MM.1S (cell line): ENCODE measurements at regions not wholly inside any gene's neighbourhood (a gene's known extent, or its start where the extent isn't known, plus 50 kb on each side); places are given as distances from the start of the nearest gene placed in this dataset.

Experiments used
- DNase-seq: peaks from one replicate; pipeline ENCODE4 v3.0.0-alpha.2; 2015
- H2AFZ ChIP-seq: fragments of 300-600 bp; sonication (generic); 2 replicates; pipeline ENCODE4 v1.6.0; 2016; ENCODE audit warnings: antibody characterized with exemption, low read length
- H3F3A ChIP-seq: fragments of 300-600 bp; sonication (generic); 2 replicates; pipeline ENCODE4 v1.6.1; 2016; ENCODE audit warnings: mild to moderate bottlenecking, antibody characterized with exemption, low read length, moderate library complexity, mixed read lengths; ENCODE audit not compliant: insufficient read depth
- H3K27ac ChIP-seq: fragments of 300-600 bp; sonication (generic); 2 replicates; pipeline ENCODE4 v1.5.1; 2016; ENCODE audit warnings: mild to moderate bottlenecking, low read length
- H3K27me3 ChIP-seq: fragments of 300-600 bp; sonication (generic); replicated peaks from 2 replicates; pipeline ENCODE4 v1.6.0; 2016; ENCODE audit warnings: low read length; ENCODE audit not compliant: insufficient read depth
- H3K36me3 ChIP-seq: fragments of 300-600 bp; sonication (generic); replicated peaks from 2 replicates; pipeline ENCODE4 v1.6.1; 2016; ENCODE audit warnings: mild to moderate bottlenecking, low read length, mixed read lengths; ENCODE audit not compliant: insufficient read depth
- H3K4me1 ChIP-seq: fragments of 300-600 bp; sonication (generic); 2 replicates; pipeline ENCODE4 v1.6.1; 2016; ENCODE audit warnings: low read length, mixed read lengths
- H3K4me2 ChIP-seq: fragments of 300-600 bp; sonication (generic); 2 replicates; pipeline ENCODE4 v1.6.0; 2016; ENCODE audit warnings: low read depth, low read length
- H3K4me3 ChIP-seq: fragments of 300-600 bp; sonication (generic); 2 replicates; pipeline ENCODE4 v1.5.1; 2016; ENCODE audit warnings: low read length, mixed read lengths
- H3K79me2 ChIP-seq: fragments of 300-600 bp; sonication (generic); 2 replicates; pipeline ENCODE4 v1.6.1; 2016; ENCODE audit warnings: mixed run types, low read length, mixed read lengths
- H3K9ac ChIP-seq: fragments of 300-600 bp; sonication (generic); 2 replicates; pipeline ENCODE4 v1.6.1; 2016; ENCODE audit warnings: low read length, mixed read lengths
- H3K9me2 ChIP-seq: fragments of 300-600 bp; sonication (generic); replicated peaks from 2 replicates; pipeline ENCODE4 v1.6.1; 2016; ENCODE audit warnings: mild to moderate bottlenecking, low read length, mixed read lengths; ENCODE audit not compliant: insufficient read depth
- H3K9me3 ChIP-seq: fragments of 300-600 bp; sonication (generic); replicated peaks from 2 replicates; pipeline ENCODE4 v1.6.1; 2016; ENCODE audit warnings: mild to moderate bottlenecking, low read length, mixed read lengths; ENCODE audit not compliant: insufficient read depth
- H4K20me1 ChIP-seq: fragments of 300-600 bp; sonication (generic); 2 replicates; pipeline ENCODE4 v1.6.1; 2016; ENCODE audit warnings: mild to moderate bottlenecking, low read length, moderate library complexity, mixed read lengths; ENCODE audit not compliant: insufficient read depth
- CTCF ChIP-seq: fragments of 300-600 bp; sonication (generic); IDR thresholded peaks from 2 replicates; pipeline ENCODE4 v1.5.1; 2016; ENCODE audit warnings: antibody characterized with exemption, low read length, mixed read lengths
- EZH2 ChIP-seq: fragments of 300-600 bp; sonication (generic); optimal IDR thresholded peaks from 2 replicates; pipeline ENCODE3; 2017; ENCODE audit warnings: low read depth, mild to moderate bottlenecking, antibody characterized with exemption, low read length, mixed read lengths
- EZH2phosphoT487 ChIP-seq: fragments of 300-600 bp; sonication (generic); IDR thresholded peaks from 2 replicates; pipeline ENCODE4 v1.6.1; 2018; ENCODE audit warnings: antibody characterized with exemption, low read length

GRCh38 chr3:167109746-167110145, 270.4 kb downstream of the ZBBX start:
- Histone ChIP-seq H3K27ac (no peak overlapping the region), H3K4me1 (peaks cover 14% of the 10 kb centered on the region), H4K20me1 (no peaks in the 10 kb centered on the region), H3K79me2 (no peaks in the 10 kb centered on the region), H3F3A (peaks cover 3% of the 10 kb centered on the region; the same call in 1 of the 2 replicates), H3K27me3 (no peaks in the 10 kb centered on the region), H2AFZ (no peak overlapping the region), H3K9me2 (no peaks in the 10 kb centered on the region), H3K36me3 (no peaks in the 10 kb centered on the region), H3K9ac (no peak overlapping the region), H3K9me3 (no peaks in the 10 kb centered on the region), H3K4me3 (no peak overlapping the region), H3K4me2 (no peak overlapping the region)
- DNase-seq = no peak
- TF ChIP-seq EZH2 (no peak), EZH2phosphoT487 (no peak), CTCF (no peak)

GRCh38 chr3:167106456-167106855, 273.6 kb downstream of the ZBBX start:
- peak overlapping the region; percentile 40 for H3K4me2 ChIP-seq
- H3K9me2 ChIP-seq = no peaks in the 10 kb centered on the region
- H3K9ac ChIP-seq = no peak overlapping the region
- H3K4me1 ChIP-seq = peaks cover 14% of the 10 kb centered on the region
- peak overlapping the region; percentile 45; the same call in 1 of the 2 replicates for H3K27ac ChIP-seq
- no peaks in the 10 kb centered on the region for H3K36me3 ChIP-seq
- no peaks in the 10 kb centered on the region for H3K79me2 ChIP-seq
- H3K27me3 ChIP-seq = no peaks in the 10 kb centered on the region
- H3K9me3 ChIP-seq = no peaks in the 10 kb centered on the region
- peaks cover 3% of the 10 kb centered on the region; the same call in 1 of the 2 replicates for H3F3A ChIP-seq
- H2AFZ ChIP-seq = no peak overlapping the region
- peak; percentile 85 for DNase-seq
- H4K20me1 ChIP-seq = no peaks in the 10 kb centered on the region
- TF ChIP-seq CTCF (no peak), EZH2 (no peak), EZH2phosphoT487 (no peak)
- peak overlapping the region; percentile 8; the same call in 1 of the 2 replicates for H3K4me3 ChIP-seq

- TF ChIP-seq CTCF (peak; percentile 38), EZH2 (no peak), EZH2phosphoT487 (no peak)
- peak; percentile 29 for DNase-seq
- H3K9ac ChIP-seq = no peak overlapping the region
Measured at GRCh38 chr3:167102071-167102470, 278.0 kb downstream of the ZBBX start.

More at GRCh38 chr3:167102071-167102470, 278.0 kb downstream of the ZBBX start:
- Histone ChIP-seq H3K4me1 (peaks cover 17% of the 10 kb centered on the region), H3K36me3 (no peaks in the 10 kb centered on the region), H3K27me3 (no peaks in the 10 kb centered on the region), H3K4me3 (no peak overlapping the region), H2AFZ (no peak overlapping the region), H3K4me2 (no peak overlapping the region), H3K9me3 (no peaks in the 10 kb centered on the region), H3K9me2 (no peaks in the 10 kb centered on the region), H4K20me1 (no peaks in the 10 kb centered on the region), H3K79me2 (no peaks in the 10 kb centered on the region), H3F3A (peaks cover 3% of the 10 kb centered on the region; the same call in 1 of the 2 replicates), H3K27ac (no peak overlapping the region)
